ENCODE measurements at regions not wholly inside any gene's neighbourhood (a gene's known extent, or its start where the extent isn't known, plus 50 kb on each side); places are given as distances from the start of the nearest gene placed in this dataset.

DNA sequence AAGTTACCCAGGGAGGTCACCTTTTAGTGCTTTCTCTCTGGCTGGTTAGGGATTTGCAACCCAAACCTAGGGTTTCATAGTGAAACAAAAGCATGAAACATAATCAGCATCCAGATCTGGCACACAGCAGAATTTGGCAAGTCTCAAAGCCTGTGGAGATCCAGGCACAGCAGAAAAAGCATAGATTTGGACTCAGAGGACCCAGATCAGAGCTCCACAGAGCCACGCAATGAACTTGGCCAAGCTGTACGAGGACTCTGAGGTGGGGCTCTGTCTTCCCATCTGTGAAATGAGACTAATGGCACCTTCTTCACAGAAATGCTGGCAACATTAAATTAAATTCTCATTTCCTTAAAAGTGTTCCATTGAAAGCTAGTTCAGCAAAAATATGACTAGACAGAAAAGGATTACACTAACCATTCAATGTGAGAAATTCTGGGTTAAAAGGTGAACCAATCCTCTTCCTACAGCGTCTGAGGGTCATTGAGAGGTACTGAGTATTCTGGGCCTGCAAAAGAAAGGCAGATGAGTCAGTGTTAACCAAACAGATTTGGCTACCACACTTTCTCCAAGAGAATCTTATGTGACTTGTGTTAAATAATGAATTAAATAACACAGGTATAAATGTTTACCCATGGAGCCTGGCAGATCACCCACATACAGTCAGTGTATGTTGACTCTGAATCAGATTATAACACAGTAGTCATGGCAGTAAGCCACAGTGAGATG is 266.3 kb downstream of the MREG start:
- Histone ChIP-seq H3K27ac (ENCODE audit: extremely low read length, insufficient read depth, low read length) (peak overlapping the region; percentile 4), H4K20me1 (ENCODE audit: insufficient read depth, low read length) (no peaks in the 10 kb centered on the region), H3K36me3 (replicated peaks in 1 of 2; ENCODE audit: control insufficient read depth in 1 of 2, insufficient read depth in 2 of 2, low read length in 2 of 2) (no peaks in the 10 kb centered on the region), H2AFZ (ENCODE audit: low read length) (no peak overlapping the region), H3K4me1 (ENCODE audit: insufficient read depth, low read length) (peaks cover 63% of the 10 kb centered on the region), H3K9ac (ENCODE audit: insufficient read depth, low read depth, low read length) (no peak overlapping the region), H3K27me3 (ENCODE audit: control insufficient read depth in 1 of 2, insufficient read depth in 2 of 2, low read length in 2 of 2) (no peaks in the 10 kb centered on the region), H3K79me2 (ENCODE audit: insufficient read depth, low read length) (no peaks in the 10 kb centered on the region), H3K4me3 (replicated peaks in 1 of 3; ENCODE audit: insufficient read depth in 1 of 3, low read depth in 2 of 3, low read length in 3 of 3) (no peak overlapping the region), H3K9me3 (ENCODE audit: low read length) (no peaks in the 10 kb centered on the region), H3K4me2 (ENCODE audit: low read depth, low read length) (no peak overlapping the region)
- no peak for ATAC-seq
- ChIA-PET POLR2A (interaction anchor here (1.1 to 5.7 kb wide), 4 partner anchors 35 to 128 kb away, joined by 4 to 66 read pairs (median 31); no protein-coding TSS in a partner anchor), CTCF (ENCODE audit: low intra/inter-chr PET ratio, low total read pairs) (no interaction called here)
- intact Hi-C loops (cut with micrococcal nuclease; ENCODE audit: unreplicated experiment) (loop anchor here (5.0 kb wide), 1 partner anchor 55 kb away; no protein-coding TSS in a partner anchor), in situ Hi-C loops (cut with HindIII; ENCODE audit: extremely low pct_ligation_motif_present, low pct_unique_long_range_greater_than_20kb) (no loop called here)
- BruUV-seq (replicated peaks): no TSS peak
- 88% methylated on average over 3 of the region's 3 CpGs for WGBS (ENCODE audit: low lambda C conversion rate)
- FAIRE-seq: no peak
- peak; percentile 26 for DNase-seq (ENCODE audit: low spot score)
- no peak for TF ChIP-seq LCORL (IDR thresholded peaks at IDR 0.05)
- TF ChIP-seq LCORL (CRISPR knock-in tag; IDR thresholded peaks at IDR 0.05): no peak
- TF ChIP-seq HOMEZ (CRISPR knock-in tag; IDR thresholded peaks at IDR 0.05; ENCODE audit: low read depth): 0 out of 2 replicates have a peak, but pooled peaks have one; percentile 16
- no peak for TF ChIP-seq ADNP (CRISPR knock-in tag; IDR thresholded peaks at IDR 0.05)
- TF ChIP-seq ZNF337 (CRISPR knock-in tag; IDR thresholded peaks at IDR 0.05; ENCODE audit: borderline replicate concordance, low read depth): no peak
- TF ChIP-seq SKI (IDR thresholded peaks at IDR 0.05; ENCODE audit: partially characterized antibody): peak; percentile 8
- TF ChIP-seq FOSL2 (CRISPR knock-in tag; IDR thresholded peaks at IDR 0.05): peak; percentile 30; the same call in 1 of the 2 replicates
- no peak for TF ChIP-seq MEIS2 (CRISPR knock-in tag; IDR thresholded peaks at IDR 0.05)
- no peak for TF ChIP-seq ZNF292 (CRISPR knock-in tag; IDR thresholded peaks at IDR 0.05; ENCODE audit: borderline replicate concordance, low read depth)
- no peak for TF ChIP-seq SETDB1 (CRISPR knock-in tag; IDR thresholded peaks at IDR 0.05; ENCODE audit: borderline replicate concordance)
- TF ChIP-seq ARID3A (IDR thresholded peaks at IDR 0.05; ENCODE audit: low read depth, low read length): 0 out of 2 replicates have a peak, but pooled peaks have one; percentile 8
- TF ChIP-seq RARA (CRISPR knock-in tag; IDR thresholded peaks at IDR 0.05): peak; percentile 51
- TF ChIP-seq ZNF691 (CRISPR knock-in tag; IDR thresholded peaks at IDR 0.05; ENCODE audit: borderline replicate concordance, low read depth): no peak
- no peak for TF ChIP-seq CREB1 (IDR thresholded peaks at IDR 0.05)
- TF ChIP-seq CREB1 (CRISPR knock-in tag; IDR thresholded peaks at IDR 0.05): no peak
- TF ChIP-seq ZSCAN9 (CRISPR knock-in tag; IDR thresholded peaks at IDR 0.05; ENCODE audit: borderline replicate concordance): 0 out of 2 replicates have a peak, but pooled peaks have one; percentile 21
- TF ChIP-seq ZNF629 (CRISPR knock-in tag; conservative IDR thresholded peaks at IDR 0.05): peak; percentile 72
- 0 out of 2 replicates have a peak, but pooled peaks have one; percentile 25 for TF ChIP-seq ZMAT3 (CRISPR knock-in tag; conservative IDR thresholded peaks at IDR 0.05)
- TF ChIP-seq PRMT3 (CRISPR knock-in tag; IDR thresholded peaks at IDR 0.05; ENCODE audit: borderline replicate concordance, low read depth): no peak
- TF ChIP-seq ZBTB1 (CRISPR knock-in tag; IDR thresholded peaks at IDR 0.05; ENCODE audit: borderline replicate concordance): no peak

Measured in HepG2 (cell line).